ENCODE measurements at regions not wholly inside any gene's neighbourhood (a gene's known extent, or its start where the extent isn't known, plus 50 kb on each side); places are given as distances from the start of the nearest gene placed in this dataset.

GRCh38 chr11:112882494-112883381 is 78.5 kb upstream of the NCAM1 start:
- no peaks in the 10 kb centered on the region for H3K79me2 ChIP-seq (ENCODE audit: control insufficient read depth, insufficient read depth, low read length)
- no peak overlapping the region for H3K27ac ChIP-seq (ENCODE audit: insufficient read depth, low read depth, low read length)
- FAIRE-seq (no peak), DNase-seq (ENCODE audit: low read depth, low spot score) (no peak)
- no peaks in the 10 kb centered on the region for H3K9me1 ChIP-seq (replicated peaks; ENCODE audit: control insufficient read depth, extremely low read depth, insufficient read depth, low read length)
- CTCF ChIA-PET, result no interaction called here
- H4K20me1 ChIP-seq (replicated peaks; ENCODE audit: control insufficient read depth, extremely low read depth, insufficient read depth, low read length), result no peaks in the 10 kb centered on the region
- no peak overlapping the region for H3K4me3 ChIP-seq (replicated peaks in 1 of 3; ENCODE audit: insufficient read depth in 1 of 3, low read depth in 1 of 3, low read length in 3 of 3)
- no peak for TF ChIP-seq POLR2A (IDR thresholded peaks at IDR 0.05; ENCODE audit: low read depth, low read length)
- TF ChIP-seq GATA2 (IDR thresholded peaks at IDR 0.05; ENCODE audit: insufficient read depth, insufficient read length, low read depth, low read length), result no peak
- no peak for TF ChIP-seq MYC (IDR thresholded peaks at IDR 0.05; ENCODE audit: low read depth, low read length)
- no peak for TF ChIP-seq POLR2AphosphoS5 (IDR thresholded peaks at IDR 0.05; ENCODE audit: insufficient read depth, low read depth, low read length)
- no peak for TF ChIP-seq EZH2 (IDR thresholded peaks at IDR 0.05; ENCODE audit: borderline replicate concordance, low read depth, low read length, severe bottlenecking)
- no peak for TF ChIP-seq CTCF (IDR thresholded peaks at IDR 0.05; ENCODE audit: extremely low read depth in 1 of 2, insufficient read depth in 1 of 2, low read depth in 1 of 2, low read length in 2 of 2)
- no peak for TF ChIP-seq MAX (IDR thresholded peaks at IDR 0.05; ENCODE audit: insufficient read depth, insufficient read length)
- TF ChIP-seq JUN (IDR thresholded peaks at IDR 0.05; ENCODE audit: borderline replicate concordance, insufficient read depth, insufficient read length, low read depth), result no peak
- TF ChIP-seq FOS (IDR thresholded peaks at IDR 0.05; ENCODE audit: borderline replicate concordance, insufficient read depth, low read length), result no peak
- H3K9ac ChIP-seq (replicated peaks; ENCODE audit: extremely low read depth, insufficient read depth, low read length), result no peak overlapping the region
- intact Hi-C loops (cut with micrococcal nuclease) (no loop called here), dilution Hi-C loops (cut with MboI; ENCODE audit: extremely low pct_ligation_motif_present, low sequenced_read_pairs) (no loop called here)
- H3K4me1 ChIP-seq (ENCODE audit: control insufficient read depth, extremely low read depth, insufficient read depth, low read length), result no peaks in the 10 kb centered on the region
- POLR2A ChIA-PET, result no interaction called here
- BruUV-seq (replicated peaks), result no TSS peak
- H2AFZ ChIP-seq (ENCODE audit: low read depth, low read length), result no peak overlapping the region
- no peak overlapping the region for H3K4me2 ChIP-seq (ENCODE audit: insufficient read depth, low read length)
- no peaks in the 10 kb centered on the region for H3K27me3 ChIP-seq (ENCODE audit: control insufficient read depth in 2 of 2, insufficient read depth in 2 of 2, low read length in 2 of 2)
- H3K9me3 ChIP-seq (replicated peaks; ENCODE audit: control insufficient read depth, insufficient read depth, low read length), result peaks cover 5% of the 10 kb centered on the region
- no peaks in the 10 kb centered on the region for H3K36me3 ChIP-seq (ENCODE audit: control insufficient read depth in 2 of 2, extremely low read depth in 1 of 2, insufficient read depth in 2 of 2, low read length in 2 of 2)
